ENCODE measurements at regions not wholly inside any gene's neighbourhood (a gene's known extent, or its start where the extent isn't known, plus 50 kb on each side); places are given as distances from the start of the nearest gene placed in this dataset.

- TF ChIP-seq, protein P1, sequence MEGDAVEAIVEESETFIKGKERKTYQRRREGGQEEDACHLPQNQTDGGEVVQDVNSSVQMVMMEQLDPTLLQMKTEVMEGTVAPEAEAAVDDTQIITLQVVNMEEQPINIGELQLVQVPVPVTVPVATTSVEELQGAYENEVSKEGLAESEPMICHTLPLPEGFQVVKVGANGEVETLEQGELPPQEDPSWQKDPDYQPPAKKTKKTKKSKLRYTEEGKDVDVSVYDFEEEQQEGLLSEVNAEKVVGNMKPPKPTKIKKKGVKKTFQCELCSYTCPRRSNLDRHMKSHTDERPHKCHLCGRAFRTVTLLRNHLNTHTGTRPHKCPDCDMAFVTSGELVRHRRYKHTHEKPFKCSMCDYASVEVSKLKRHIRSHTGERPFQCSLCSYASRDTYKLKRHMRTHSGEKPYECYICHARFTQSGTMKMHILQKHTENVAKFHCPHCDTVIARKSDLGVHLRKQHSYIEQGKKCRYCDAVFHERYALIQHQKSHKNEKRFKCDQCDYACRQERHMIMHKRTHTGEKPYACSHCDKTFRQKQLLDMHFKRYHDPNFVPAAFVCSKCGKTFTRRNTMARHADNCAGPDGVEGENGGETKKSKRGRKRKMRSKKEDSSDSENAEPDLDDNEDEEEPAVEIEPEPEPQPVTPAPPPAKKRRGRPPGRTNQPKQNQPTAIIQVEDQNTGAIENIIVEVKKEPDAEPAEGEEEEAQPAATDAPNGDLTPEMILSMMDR (IDR thresholded peaks at IDR 0.05) = no peak
- TF ChIP-seq POLR2A (IDR thresholded peaks at IDR 0.05; ENCODE audit: low read depth) = no peak
- TF ChIP-seq POLR2AphosphoS5 (IDR thresholded peaks at IDR 0.05) = no peak
These were observed 147.3 kb upstream of the CLNK start for GRCh38 chr4:10831727-10832408.
